22Rv1 (cell line): ENCODE measurements at regions not wholly inside any gene's neighbourhood (a gene's known extent, or its start where the extent isn't known, plus 50 kb on each side); places are given as distances from the start of the nearest gene placed in this dataset.
"Not testable (repeated sequence)": the region's sequence is repeated elsewhere in the genome, so short reads cannot be mapped to it uniquely, and the experiment has no call there.

Experiments used
- H3K27ac ChIP-seq: fragments of 450-650 bp; 2 replicates; pipeline ENCODE4 v1.5.1; 2017
- CTCF ChIP-seq: fragments of 450-650 bp; IDR thresholded peaks from 2 replicates; pipeline ENCODE4 v1.5.1; 2017; ENCODE audit warnings: mild to moderate bottlenecking
- ZFX ChIP-seq: fragments of 450-650 bp; IDR thresholded peaks from 2 replicates; pipeline ENCODE4 v1.6.1; 2017; ENCODE audit warnings: antibody characterized with exemption, borderline replicate concordance

DNA sequence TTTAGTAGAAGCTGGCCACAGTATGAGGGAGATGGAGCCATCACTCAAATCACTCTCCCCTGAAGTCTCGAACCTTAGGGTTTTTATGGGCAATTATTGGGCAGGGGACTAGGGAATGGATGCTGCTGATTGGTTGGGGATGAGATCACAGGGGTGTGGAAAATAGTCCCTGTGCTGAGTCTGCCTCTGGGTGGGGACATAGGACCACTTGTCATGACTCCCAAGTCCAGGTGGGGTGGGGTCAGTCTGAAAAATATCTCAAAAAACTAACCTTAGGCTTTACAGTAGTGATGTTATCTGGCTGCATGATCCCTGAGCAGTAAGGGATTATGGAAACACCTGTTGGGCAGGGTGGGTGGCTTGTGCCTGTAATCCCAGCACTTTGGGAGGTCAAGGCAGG lies 98.6 kb downstream of the XRCC2 start:
- no peak overlapping the region for H3K27ac ChIP-seq
- TF ChIP-seq ZFX (no peak), CTCF (no peak)

- TF ChIP-seq ZFX (no peak), CTCF (no peak)
These were observed 100.9 kb downstream of the XRCC2 start for GRCh38 chr7:152574892-152575548.

GRCh38 chr7:152573186-152573585 lies 102.8 kb downstream of the XRCC2 start:
- H3K27ac ChIP-seq, result not testable (repeated sequence)

More at GRCh38 chr7:152574892-152575548, 100.9 kb downstream of the XRCC2 start:
- no peak overlapping the region for H3K27ac ChIP-seq

DNA sequence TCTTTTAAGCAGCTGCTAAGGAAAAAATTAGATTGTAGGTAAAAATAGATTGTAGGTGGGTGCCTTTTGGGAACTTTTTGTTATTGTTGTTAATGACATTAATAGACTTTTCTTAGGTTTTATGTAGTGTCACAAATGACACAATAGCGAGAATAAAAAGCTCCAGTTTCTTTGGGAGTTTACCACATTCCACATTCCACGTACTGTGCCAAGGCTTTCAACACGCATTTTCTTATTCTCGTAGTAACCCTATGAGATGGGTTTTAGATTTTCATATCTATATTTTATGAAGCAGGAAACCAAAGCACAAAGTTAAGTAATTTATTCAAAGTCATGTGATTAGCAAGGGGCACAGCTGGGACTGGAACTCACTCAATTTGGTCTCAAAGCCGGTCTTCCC lies 103.8 kb downstream of the XRCC2 start:
- TF ChIP-seq CTCF (no peak), ZFX (no peak)

GRCh38 chr7:152571068-152571467 lies 104.9 kb downstream of the XRCC2 start:
- no peak overlapping the region for H3K27ac ChIP-seq
- TF ChIP-seq CTCF, result no peak

More for the DNA sequence above, 103.8 kb downstream of the XRCC2 start:
- no peak overlapping the region for H3K27ac ChIP-seq

- no peak overlapping the region for H3K27ac ChIP-seq
- TF ChIP-seq CTCF, result no peak
These were observed 107.0 kb downstream of the XRCC2 start for GRCh38 chr7:152568972-152569371.

DNA sequence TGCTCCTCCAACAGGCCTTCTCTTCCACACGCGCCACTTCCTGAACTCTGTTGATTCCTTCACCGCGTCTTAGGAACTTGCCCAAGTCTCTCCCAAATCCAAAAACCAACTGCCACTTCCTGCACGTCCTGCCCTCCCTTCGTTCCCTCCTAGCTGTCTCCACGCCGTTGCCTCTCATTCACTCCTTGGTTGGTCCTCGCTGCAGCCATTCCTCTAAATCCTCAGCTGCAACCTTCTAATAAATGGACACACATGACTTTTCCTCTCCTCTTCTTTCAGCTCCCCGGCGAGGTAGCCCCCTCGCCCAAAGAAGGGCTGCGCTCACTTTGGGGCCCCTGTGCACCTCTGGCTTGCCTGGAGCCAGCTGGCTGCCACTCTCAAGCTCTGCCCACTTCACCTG lies 110.2 kb downstream of the XRCC2 start:
- H3K27ac ChIP-seq, result no peak overlapping the region
- TF ChIP-seq CTCF (no peak), ZFX (no peak)

GRCh38 chr7:152564656-152565250 lies 111.2 kb downstream of the XRCC2 start:
- H3K27ac ChIP-seq, result peak overlapping the region; percentile 5; the same call in 1 of the 2 replicates
- TF ChIP-seq ZFX, result no peak
- no peak for TF ChIP-seq CTCF
